Endothelial cell (in vitro differentiated cells): ENCODE measurements at regions not wholly inside any gene's neighbourhood (a gene's known extent, or its start where the extent isn't known, plus 50 kb on each side); places are given as distances from the start of the nearest gene placed in this dataset.

Source experiments
- DNase-seq: peaks from one replicate; pipeline ENCODE4 v3.0.0; 2021; ENCODE audit warnings: low spot score
- H3K27ac Mint-ChIP-seq: one replicate; pipeline ENCODE4 v1.8.0; 2021; ENCODE audit warnings: mixed read lengths, inconsistent platforms; ENCODE audit not compliant: unreplicated experiment
- H3K27me3 Mint-ChIP-seq: one replicate; pipeline ENCODE4 v1.8.0; 2021; ENCODE audit warnings: mild to moderate bottlenecking, moderate library complexity, mixed read lengths, inconsistent platforms; ENCODE audit not compliant: unreplicated experiment
- H3K36me3 Mint-ChIP-seq: one replicate; pipeline ENCODE4 v1.8.0; 2021; ENCODE audit warnings: mild to moderate bottlenecking, low read depth, mixed read lengths, inconsistent platforms; ENCODE audit not compliant: unreplicated experiment
- H3K4me1 Mint-ChIP-seq: one replicate; pipeline ENCODE4 v1.8.0; 2021; ENCODE audit warnings: mild to moderate bottlenecking, mixed read lengths, inconsistent platforms; ENCODE audit not compliant: unreplicated experiment
- H3K4me3 Mint-ChIP-seq: one replicate; pipeline ENCODE4 v1.8.0; 2021; ENCODE audit warnings: mild to moderate bottlenecking, mixed read lengths, inconsistent platforms; ENCODE audit not compliant: unreplicated experiment
- H3K9me3 Mint-ChIP-seq: one replicate; pipeline ENCODE4 v1.8.0; 2021; ENCODE audit warnings: mixed read lengths, inconsistent platforms; ENCODE audit not compliant: unreplicated experiment
- TF ChIP-seq, protein P1 (sequence below): fragments of 200-600 bp; sonication (generic); IDR thresholded peaks from one replicate; pipeline ENCODE4 v1.5.0; 2021; ENCODE audit warnings: antibody characterized with exemption; ENCODE audit not compliant: unreplicated experiment

DNA sequence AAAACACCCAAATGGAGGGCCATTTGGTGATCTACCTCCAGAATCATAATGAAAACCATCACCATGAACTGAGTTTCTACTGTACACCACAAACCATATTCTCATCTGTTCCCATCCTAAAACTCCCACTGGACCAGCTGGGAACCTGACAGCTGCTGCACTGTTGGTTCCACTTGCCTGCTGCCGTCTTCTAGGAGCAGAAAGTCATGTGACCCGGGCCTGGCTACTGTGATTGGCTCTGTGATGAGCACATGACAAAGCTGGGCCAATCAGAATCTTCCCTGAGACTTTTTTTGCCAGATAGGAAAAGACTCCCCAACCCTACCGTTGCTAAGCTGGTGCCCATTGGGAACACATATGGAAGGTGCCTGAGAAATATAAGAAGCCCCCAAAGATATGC lies 264.2 kb downstream of the MRTFB start:
- no peaks in the 10 kb centered on the region for H3K9me3 Mint-ChIP-seq
- no peak for DNase-seq
- H3K27me3 Mint-ChIP-seq: peaks cover 5% of the 10 kb centered on the region
- no peak overlapping the region for H3K4me3 Mint-ChIP-seq
- TF ChIP-seq, protein P1, sequence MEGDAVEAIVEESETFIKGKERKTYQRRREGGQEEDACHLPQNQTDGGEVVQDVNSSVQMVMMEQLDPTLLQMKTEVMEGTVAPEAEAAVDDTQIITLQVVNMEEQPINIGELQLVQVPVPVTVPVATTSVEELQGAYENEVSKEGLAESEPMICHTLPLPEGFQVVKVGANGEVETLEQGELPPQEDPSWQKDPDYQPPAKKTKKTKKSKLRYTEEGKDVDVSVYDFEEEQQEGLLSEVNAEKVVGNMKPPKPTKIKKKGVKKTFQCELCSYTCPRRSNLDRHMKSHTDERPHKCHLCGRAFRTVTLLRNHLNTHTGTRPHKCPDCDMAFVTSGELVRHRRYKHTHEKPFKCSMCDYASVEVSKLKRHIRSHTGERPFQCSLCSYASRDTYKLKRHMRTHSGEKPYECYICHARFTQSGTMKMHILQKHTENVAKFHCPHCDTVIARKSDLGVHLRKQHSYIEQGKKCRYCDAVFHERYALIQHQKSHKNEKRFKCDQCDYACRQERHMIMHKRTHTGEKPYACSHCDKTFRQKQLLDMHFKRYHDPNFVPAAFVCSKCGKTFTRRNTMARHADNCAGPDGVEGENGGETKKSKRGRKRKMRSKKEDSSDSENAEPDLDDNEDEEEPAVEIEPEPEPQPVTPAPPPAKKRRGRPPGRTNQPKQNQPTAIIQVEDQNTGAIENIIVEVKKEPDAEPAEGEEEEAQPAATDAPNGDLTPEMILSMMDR: no peak
- no peaks in the 10 kb centered on the region for H3K4me1 Mint-ChIP-seq
- H3K36me3 Mint-ChIP-seq: no peaks in the 10 kb centered on the region
- H3K27ac Mint-ChIP-seq: no peak overlapping the region

DNA sequence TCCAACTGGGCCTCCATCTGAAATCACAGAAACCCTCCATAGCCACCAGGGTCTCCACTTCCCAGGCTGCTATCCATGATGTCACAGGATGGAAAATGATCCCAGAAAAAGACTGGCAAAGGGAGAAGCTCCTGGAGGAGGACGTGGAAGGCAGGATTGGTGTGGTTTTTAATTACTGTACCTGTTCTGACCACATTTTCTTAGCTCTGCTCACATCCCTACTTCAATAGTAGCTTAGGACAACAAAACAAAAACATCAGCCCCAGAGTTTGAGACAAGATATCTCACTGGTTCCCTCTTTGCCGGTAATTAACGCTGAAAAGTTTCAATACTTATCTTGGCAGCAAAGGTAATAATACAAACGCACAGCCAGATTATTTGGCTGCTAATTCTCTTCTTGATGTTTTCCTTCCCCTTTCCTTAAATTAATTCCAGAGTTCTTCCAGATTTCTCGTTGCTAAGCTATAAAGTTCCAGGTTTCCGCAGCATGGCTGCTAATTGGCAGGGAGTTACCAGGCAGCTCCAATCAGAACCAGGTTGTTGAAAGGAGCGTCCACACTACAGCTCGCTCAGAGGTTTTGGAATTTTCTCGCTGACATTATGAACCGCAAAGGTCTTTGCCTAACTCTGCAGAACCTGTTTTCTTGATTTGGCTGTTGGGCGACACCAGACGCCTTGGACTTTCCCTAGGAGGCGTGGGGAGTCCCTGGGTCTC lies 263.4 kb downstream of the MRTFB start:
- TF ChIP-seq, protein P1: no peak
- H3K9me3 Mint-ChIP-seq: no peaks in the 10 kb centered on the region
- no peak overlapping the region for H3K4me3 Mint-ChIP-seq
- no peak for DNase-seq
- no peak overlapping the region for H3K27ac Mint-ChIP-seq
- H3K36me3 Mint-ChIP-seq: no peaks in the 10 kb centered on the region
- peaks cover 5% of the 10 kb centered on the region for H3K27me3 Mint-ChIP-seq
- H3K4me1 Mint-ChIP-seq: no peaks in the 10 kb centered on the region

DNA sequence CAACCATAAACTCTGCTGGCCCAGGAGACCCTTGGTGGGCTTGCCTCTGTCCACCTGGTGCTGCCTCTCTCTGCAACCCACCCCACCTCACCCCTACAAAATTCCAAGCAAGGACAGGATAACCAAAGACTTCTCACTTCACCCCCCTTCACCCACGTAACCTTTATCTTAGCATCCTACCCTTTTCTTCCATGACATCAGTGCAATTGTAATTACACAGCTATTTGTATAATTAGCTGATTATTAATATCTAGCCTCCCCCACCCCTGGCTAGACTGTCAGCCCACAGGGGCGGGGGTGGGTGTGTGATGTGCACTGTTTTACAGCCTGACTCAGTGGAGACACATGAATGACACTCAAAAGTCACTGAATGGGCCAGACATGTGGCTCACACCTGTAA lies 262.2 kb downstream of the MRTFB start:
- Mint-ChIP-seq H3K36me3 (no peaks in the 10 kb centered on the region), H3K4me3 (no peak overlapping the region), H3K9me3 (no peaks in the 10 kb centered on the region), H3K27ac (no peak overlapping the region), H3K27me3 (peaks cover 5% of the 10 kb centered on the region), H3K4me1 (no peaks in the 10 kb centered on the region)
- DNase-seq: no peak
- TF ChIP-seq, protein P1: no peak

DNA sequence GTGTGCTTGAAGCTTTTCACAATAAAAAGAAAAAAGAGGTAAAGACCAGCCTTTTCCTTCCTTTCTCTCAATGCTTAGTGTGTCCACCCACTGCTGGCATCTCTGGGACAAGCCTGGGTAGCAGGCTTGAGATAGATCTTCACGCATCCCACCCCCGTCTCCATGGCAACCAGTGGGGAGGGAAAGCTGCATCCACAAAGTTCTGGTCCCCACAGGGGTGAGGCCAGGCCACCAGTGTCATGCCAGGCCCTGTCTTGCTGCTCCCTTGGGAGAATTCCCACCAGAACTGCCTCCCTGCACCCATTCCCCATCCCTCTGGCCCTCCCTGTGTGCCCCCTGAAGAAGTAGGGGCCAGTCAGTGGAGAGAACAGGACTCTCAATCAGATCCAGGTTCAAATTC lies 259.9 kb downstream of the MRTFB start:
- H3K4me1 Mint-ChIP-seq: no peaks in the 10 kb centered on the region
- H3K4me3 Mint-ChIP-seq: no peak overlapping the region
- no peaks in the 10 kb centered on the region for H3K9me3 Mint-ChIP-seq
- no peaks in the 10 kb centered on the region for H3K36me3 Mint-ChIP-seq
- TF ChIP-seq, protein P1: no peak
- no peak for DNase-seq
- H3K27ac Mint-ChIP-seq: no peak overlapping the region
- H3K27me3 Mint-ChIP-seq: peaks cover 5% of the 10 kb centered on the region

DNA sequence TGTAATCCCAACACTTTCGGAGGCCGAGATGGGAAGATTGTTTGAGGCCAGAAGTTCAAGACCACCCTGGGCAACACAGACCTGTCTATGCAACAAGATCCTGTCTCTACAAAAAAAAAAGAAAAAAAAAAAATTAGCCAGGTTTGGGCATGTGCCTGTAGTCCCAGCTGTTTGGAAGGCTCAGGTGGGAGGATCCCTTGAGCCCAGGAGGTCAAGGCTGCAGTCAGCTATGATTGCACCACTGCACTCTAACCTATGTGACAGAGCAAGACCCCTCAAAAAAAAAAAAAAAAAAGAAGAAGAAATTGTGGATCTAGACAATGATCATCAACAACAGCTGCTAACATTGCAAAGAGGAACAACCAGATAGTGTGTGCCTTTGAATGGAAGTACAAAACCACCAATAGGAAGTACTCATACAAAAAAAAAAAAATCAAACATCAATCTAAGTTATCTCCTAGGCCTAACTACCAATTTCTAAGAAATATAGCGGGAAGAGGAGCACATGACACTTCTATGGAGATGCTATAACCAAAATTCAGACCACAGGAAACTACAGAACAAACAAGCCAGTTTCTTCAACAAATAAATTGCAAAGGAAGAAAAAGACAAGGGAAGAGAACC lies 258.7 kb downstream of the MRTFB start:
- no peaks in the 10 kb centered on the region for H3K4me1 Mint-ChIP-seq
- no peaks in the 10 kb centered on the region for H3K9me3 Mint-ChIP-seq
- H3K27ac Mint-ChIP-seq: no peak overlapping the region
- no peak overlapping the region for H3K4me3 Mint-ChIP-seq
- TF ChIP-seq, protein P1: no peak
- H3K27me3 Mint-ChIP-seq: peaks cover 5% of the 10 kb centered on the region
- H3K36me3 Mint-ChIP-seq: no peaks in the 10 kb centered on the region
- no peak for DNase-seq
